HG03520 (cell line): ENCODE measurements at regions not wholly inside any gene's neighbourhood (a gene's known extent, or its start where the extent isn't known, plus 50 kb on each side); places are given as distances from the start of the nearest gene placed in this dataset.

Experiments
- ATAC-seq: cut with Tn5 transposase; IDR thresholded peaks from one replicate; pipeline ENCODE4 v1.9.1; 2021; ENCODE audit warnings: mild to moderate bottlenecking, moderate library complexity; ENCODE audit not compliant: unreplicated experiment

- ATAC-seq: no peak
Observed at GRCh38 chr15:101124731-101125451, 127.0 kb downstream of the CHSY1 start.

GRCh38 chr15:101123222-101123910 lies 128.5 kb downstream of the CHSY1 start:
- ATAC-seq: no peak

- no peak for ATAC-seq
Observed at GRCh38 chr15:101122806-101123205, 129.0 kb downstream of the CHSY1 start.

DNA sequence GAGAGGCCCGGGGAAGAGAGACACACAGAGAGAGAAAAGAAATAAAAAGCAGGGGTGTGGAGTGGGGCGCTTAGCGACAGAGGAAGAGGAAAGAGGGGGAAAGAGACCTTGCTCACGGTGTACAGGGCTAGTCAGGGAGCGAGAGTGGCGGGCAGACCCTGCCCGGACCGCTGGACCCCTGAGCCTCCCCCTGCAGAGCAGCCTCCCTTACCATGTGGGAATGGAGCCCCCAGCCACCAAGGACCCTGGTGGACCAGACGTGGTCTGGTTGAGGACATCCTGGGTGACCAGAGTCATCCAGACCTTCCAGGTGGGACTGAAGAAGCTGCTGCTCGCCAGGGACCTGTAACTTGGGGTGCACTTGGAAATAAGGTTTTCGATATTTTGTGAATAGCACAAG lies 129.6 kb downstream of the CHSY1 start:
- ATAC-seq: no peak

DNA sequence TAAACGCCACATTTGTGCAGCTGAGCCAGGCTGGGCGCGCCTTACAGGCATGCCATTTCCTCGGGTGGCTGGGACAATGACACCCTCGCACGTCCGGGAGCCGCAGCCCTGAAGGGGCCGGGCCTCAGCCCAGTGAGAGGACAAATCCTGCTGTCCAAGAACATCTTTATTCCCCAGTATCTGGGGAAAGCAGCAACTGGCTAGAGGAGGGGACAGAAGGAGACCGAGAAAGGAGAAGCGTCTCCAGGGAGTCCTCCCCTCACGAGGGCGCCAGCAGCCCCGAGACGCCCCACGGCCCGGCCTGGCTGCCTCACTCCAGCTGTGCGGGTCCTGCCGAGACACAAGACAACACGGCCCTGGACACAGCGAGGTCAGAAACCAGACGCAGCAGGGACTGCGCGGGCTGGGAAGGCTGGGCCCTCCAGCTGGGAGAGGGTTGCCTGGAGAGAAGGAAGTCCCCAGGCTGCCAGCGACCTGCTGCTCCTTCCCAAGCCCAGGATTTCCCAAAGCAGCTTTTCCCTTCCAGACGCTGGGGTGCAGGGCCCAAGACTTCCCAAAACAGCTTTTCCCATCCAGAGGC lies 130.2 kb downstream of the CHSY1 start:
- ATAC-seq: peak; percentile 64

- ATAC-seq: no peak
Observed at GRCh38 chr15:101120987-101121386, 130.9 kb downstream of the CHSY1 start.

DNA sequence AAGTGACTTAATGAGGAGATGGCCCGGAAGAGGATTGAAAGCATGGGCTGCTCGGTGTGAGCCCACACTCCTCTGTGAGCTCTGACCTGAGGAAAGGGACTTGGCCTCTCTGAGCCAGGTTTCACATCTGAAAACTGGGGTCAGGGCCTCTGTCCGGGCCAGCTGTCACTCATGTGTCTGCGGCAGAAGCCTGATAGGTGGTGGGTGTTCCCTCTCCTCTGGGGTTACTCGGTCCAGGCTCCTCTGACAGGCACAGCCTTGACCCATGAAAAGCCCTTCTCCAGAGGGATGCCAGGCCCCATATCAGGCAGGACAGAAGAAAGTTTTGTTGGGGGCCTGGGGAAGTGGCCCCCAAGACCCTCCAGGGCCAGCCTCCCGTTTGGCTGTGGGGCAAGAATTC lies 131.4 kb downstream of the CHSY1 start:
- ATAC-seq: no peak
